Tibial nerve (tissue), 4 donors: ENCODE measurements at regions not wholly inside any gene's neighbourhood (a gene's known extent, or its start where the extent isn't known, plus 50 kb on each side); places are given as distances from the start of the nearest gene placed in this dataset.

Experiments
- DNase-seq, 2 donors: peaks; one replicate each; pipeline ENCODE4 v3.0.0-alpha.2; 2019; ENCODE audit warnings: low spot score in 2 of 2
- H3K27ac ChIP-seq, 4 donors: fragments of 200-600 bp; sonication (generic) in 3 of 4; one replicate each; pipeline ENCODE4 v1.5.1; 2017 to 2019; ENCODE audit warnings: mild to moderate bottlenecking in 1 of 4
- H3K27me3 ChIP-seq, 2 donors: fragments of 200-600 bp; sonication (generic) in 1 of 2; one replicate each; pipeline versions ENCODE4 v1.5.1 to v1.6.0; 2017 to 2019
- H3K36me3 ChIP-seq, 3 donors: fragments of 200-600 bp; sonication (generic); one replicate each; pipeline ENCODE4 v1.5.1; 2018 to 2019
- H3K4me1 ChIP-seq, 4 donors: fragments of 200-600 bp; sonication (generic) in 3 of 4; one replicate each; pipeline ENCODE4 v1.5.1; 2017 to 2019
- H3K4me3 ChIP-seq, 4 donors: fragments of 200-600 bp; sonication (generic) in 3 of 4; one replicate each; pipeline ENCODE4 v1.5.1; 2017 to 2019; ENCODE audit warnings: mild to moderate bottlenecking in 1 of 4, moderate library complexity in 1 of 4
- H3K9me3 ChIP-seq, 4 donors: fragments of 200-600 bp; sonication (generic) in 3 of 4; one replicate each; pipeline ENCODE4 v1.5.1; 2017 to 2019
- CTCF ChIP-seq, 5 experiments: fragments of 200-600 bp in 3 of 5; fragments of 450-650 bp in 2 of 5; sonication (generic) in 3 of 5; IDR thresholded peaks; one replicate each; pipeline ENCODE4 v1.5.1; 2016 to 2019; ENCODE audit warnings: antibody characterized with exemption in 5 of 5, mild to moderate bottlenecking in 3 of 5, moderate library complexity in 2 of 5
- EP300 ChIP-seq, 2 donors: sonication (generic); formaldehyde crosslinking; IDR thresholded peaks; one replicate each; pipeline ENCODE4 v1.6.1; 2017; ENCODE audit warnings: antibody characterized with exemption in 2 of 2, mild to moderate bottlenecking in 1 of 2
- POLR2A ChIP-seq, 2 donors: fragments of 450-650 bp; IDR thresholded peaks; one replicate each; pipeline ENCODE4 v1.6.1; 2017; ENCODE audit warnings: antibody characterized with exemption in 2 of 2, mild to moderate bottlenecking in 2 of 2, moderate library complexity in 2 of 2
- WGBS, 2 donors: methylation state at CpG; one replicate each; pipeline ENCODE4 v1.1.5; 2018; 5-methylcytosine and 5-hydroxymethylcytosine counted together

DNA sequence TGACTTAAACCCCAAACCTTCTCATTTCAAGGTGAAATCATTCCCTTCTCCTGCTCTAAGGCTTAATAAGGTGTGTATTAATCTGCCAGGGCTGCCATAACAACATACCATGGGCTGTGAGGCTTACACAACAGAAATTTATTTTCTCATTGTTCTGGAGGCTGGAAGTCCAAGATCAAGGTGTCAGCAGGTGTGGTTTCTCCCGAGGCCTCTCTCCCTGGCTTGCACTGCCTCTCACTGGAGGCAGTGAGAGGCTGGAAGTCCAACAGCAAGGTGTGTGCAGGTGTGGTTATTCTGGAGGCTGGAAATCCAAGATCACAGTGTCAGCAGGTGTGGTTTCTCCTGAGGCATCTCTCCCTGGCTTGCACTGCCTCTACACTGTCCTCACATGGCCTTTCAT lies 280.3 kb upstream of the TUT7 start:
- DNase-seq: no peak
- Histone ChIP-seq H3K4me1 (peaks cover 0 to 4% (median 0%) of the 10 kb centered on the region in 4 donors), H3K36me3 (no peaks in the 10 kb centered on the region), H3K9me3 (peaks cover 0 to 5% (median 0%) of the 10 kb centered on the region in 4 donors), H3K4me3 (no peak overlapping the region), H3K27ac (no peak overlapping the region), H3K27me3 (no peaks in the 10 kb centered on the region)
- 77 to 100% methylated on average over 1 of the region's 1 CpG for WGBS, 2 donors
- TF ChIP-seq CTCF (IDR thresholded peaks at IDR 0.05) (no peak), EP300 (IDR thresholded peaks at IDR 0.05) (no peak), POLR2A (IDR thresholded peaks at IDR 0.05) (no peak)

DNA sequence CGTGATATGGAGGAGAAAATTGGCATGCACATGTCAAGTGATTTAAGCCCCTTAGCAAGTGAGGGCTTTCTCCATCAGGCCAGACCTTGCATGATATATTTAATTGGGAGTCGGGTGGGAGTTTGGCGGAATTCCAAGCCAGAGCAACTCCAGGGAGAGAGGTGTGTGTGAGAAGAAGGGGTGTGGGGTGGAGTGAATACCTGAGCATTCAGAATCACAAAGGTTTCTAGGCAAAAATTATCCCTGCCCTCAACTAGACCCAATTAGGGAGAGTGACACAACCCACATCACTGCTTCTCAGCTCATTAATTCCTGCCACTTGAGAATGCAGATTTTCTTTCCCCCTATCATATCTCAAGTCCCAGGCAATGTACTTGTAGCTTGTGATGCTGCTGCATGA lies 279.7 kb upstream of the TUT7 start:
- peaks cover 0 to 4% (median 0%) of the 10 kb centered on the region in 4 donors for H3K4me1 ChIP-seq
- DNase-seq: no peak
- H3K27me3 ChIP-seq: no peaks in the 10 kb centered on the region
- peaks cover 0 to 5% (median 0%) of the 10 kb centered on the region in 4 donors for H3K9me3 ChIP-seq
- H3K27ac ChIP-seq: no peak overlapping the region
- H3K36me3 ChIP-seq: no peaks in the 10 kb centered on the region
- TF ChIP-seq POLR2A (IDR thresholded peaks at IDR 0.05) (no peak), EP300 (IDR thresholded peaks at IDR 0.05) (no peak), CTCF (IDR thresholded peaks at IDR 0.05) (no peak)
- WGBS, 2 donors: 73 to 74% methylated on average over 3 of the region's 3 CpGs
- H3K4me3 ChIP-seq: no peak overlapping the region

- no peak for TF ChIP-seq POLR2A (IDR thresholded peaks at IDR 0.05)
- no peak for TF ChIP-seq CTCF (IDR thresholded peaks at IDR 0.05)
- TF ChIP-seq EP300 (IDR thresholded peaks at IDR 0.05): no peak
- no peak for DNase-seq
- Histone ChIP-seq H3K4me1 (peaks cover 0 to 4% (median 0%) of the 10 kb centered on the region in 4 donors), H3K36me3 (no peaks in the 10 kb centered on the region), H3K9me3 (peaks cover 0 to 5% (median 0%) of the 10 kb centered on the region in 4 donors), H3K27ac (no peak overlapping the region), H3K4me3 (no peak overlapping the region), H3K27me3 (no peaks in the 10 kb centered on the region)
- WGBS, 2 donors: 87 to 96% methylated on average over 4 of the region's 4 CpGs
Observed at GRCh38 chr9:86632537-86632936, 278.3 kb upstream of the TUT7 start.

DNA sequence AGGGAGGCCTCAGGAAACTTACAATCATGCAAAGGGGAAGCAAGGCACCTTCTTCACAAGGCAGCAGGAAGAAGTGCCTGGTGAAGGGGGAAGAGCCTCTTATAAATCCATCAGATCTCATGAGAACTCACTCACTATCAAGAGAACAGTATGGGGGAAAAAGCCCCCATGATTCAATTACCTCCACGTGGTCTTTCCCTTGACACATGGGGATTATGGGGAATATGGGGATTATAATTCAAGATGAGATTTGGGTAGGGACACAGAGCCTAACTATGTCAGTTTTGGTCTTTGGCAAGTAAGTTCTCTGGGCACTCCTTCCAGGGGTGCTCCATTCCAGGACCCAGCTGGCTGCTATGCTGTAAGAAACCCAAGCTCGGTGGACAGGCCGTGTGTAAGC lies 275.3 kb upstream of the TUT7 start:
- TF ChIP-seq CTCF (IDR thresholded peaks at IDR 0.05): no peak
- Histone ChIP-seq H3K4me3 (no peak overlapping the region), H3K9me3 (peaks cover 0 to 3% (median 0%) of the 10 kb centered on the region in 4 donors), H3K4me1 (peaks cover 0 to 7% (median 0%) of the 10 kb centered on the region in 4 donors), H3K36me3 (no peaks in the 10 kb centered on the region), H3K27ac (no peak overlapping the region), H3K27me3 (no peaks in the 10 kb centered on the region)
- DNase-seq: no peak
- 72 to 88% methylated on average over 3 of the region's 3 CpGs for WGBS, 2 donors

DNA sequence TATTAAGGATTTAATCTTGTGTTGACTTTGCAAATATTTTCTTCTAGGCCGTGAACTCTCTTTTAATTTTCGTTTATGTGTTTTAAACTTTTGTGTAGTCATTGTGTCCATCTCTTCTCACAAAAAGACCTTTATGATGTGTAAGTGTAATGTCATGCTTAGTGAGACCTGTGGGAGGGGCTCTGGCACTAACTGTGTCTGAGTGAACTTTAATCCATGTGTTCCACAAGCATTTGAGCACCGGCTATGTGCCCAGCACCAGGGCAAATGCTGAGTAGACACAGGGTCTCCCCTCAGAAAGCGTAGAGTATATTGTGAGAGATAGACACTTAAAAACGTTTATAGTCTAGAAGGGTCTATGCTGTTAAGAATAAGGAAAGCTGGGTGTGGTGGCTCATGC lies 272.6 kb upstream of the TUT7 start:
- H3K4me1 ChIP-seq: peaks cover 0 to 10% (median 0%) of the 10 kb centered on the region in 4 donors
- H3K27ac ChIP-seq: no peak overlapping the region
- H3K9me3 ChIP-seq: no peaks in the 10 kb centered on the region
- no peak overlapping the region for H3K4me3 ChIP-seq
- TF ChIP-seq EP300 (IDR thresholded peaks at IDR 0.05) (no peak), POLR2A (IDR thresholded peaks at IDR 0.05) (no peak), CTCF (IDR thresholded peaks at IDR 0.05) (no peak)
- H3K36me3 ChIP-seq: no peaks in the 10 kb centered on the region
- no peak for DNase-seq
- H3K27me3 ChIP-seq: no peaks in the 10 kb centered on the region
- WGBS, 2 donors: 64 to 71% methylated on average over 5 of the region's 5 CpGs
